PC-9 (cell line): ENCODE measurements at regions not wholly inside any gene's neighbourhood (a gene's known extent, or its start where the extent isn't known, plus 50 kb on each side); places are given as distances from the start of the nearest gene placed in this dataset.

Experiments
- BruUV-seq: library from RNA; stranded (reverse); fragments of 400-500 nt; replicated peaks from 2 replicates; lab custom pipeline; 2021; lab: Mats Ljungman, UMichigan
- CTCF ChIA-PET: fragments of 300-600 bp; sonication (Branson Sonifier 250); formaldehyde crosslinking; loops from one replicate; lab custom pipeline; 2022; ENCODE audit warnings: antibody characterized with exemption; lab: Charles Lee
- POLR2A ChIA-PET: fragments of 300-600 bp; sonication (Branson Sonifier 250); formaldehyde crosslinking; loops from one replicate; lab custom pipeline; 2022; ENCODE audit warnings: antibody characterized with exemption; ENCODE audit not compliant: unreplicated experiment; lab: Charles Lee
- DNase-seq, 2 experiments: peaks; one replicate each; pipeline versions ENCODE4 v3.0.0 to v3.0.0-alpha.2; 2015 to 2022; ENCODE audit warnings: mixed read lengths in 1 of 2
- H2AFZ ChIP-seq: fragments of 200-600 bp; sonication (generic); 2 replicates; pipeline ENCODE4 v1.8.1; 2017; ENCODE audit warnings: antibody characterized with exemption
- H3F3A ChIP-seq: fragments of 200-600 bp; sonication (generic); 2 replicates; pipeline ENCODE4 v1.8.1; 2017; ENCODE audit warnings: antibody characterized with exemption, mild to moderate bottlenecking, low read depth; ENCODE audit not compliant: insufficient read depth
- H3K27ac ChIP-seq: fragments of 200-600 bp; sonication (generic); 2 replicates; pipeline ENCODE4 v1.6.1; 2016; ENCODE audit warnings: mixed run types
- H3K27me3 ChIP-seq: fragments of 200-600 bp; sonication (generic); 2 replicates; pipeline ENCODE4 v1.6.1; 2016; ENCODE audit warnings: low read depth, mixed run types; ENCODE audit not compliant: insufficient read depth
- H3K36me3 ChIP-seq: fragments of 200-600 bp; sonication (generic); 2 replicates; pipeline ENCODE4 v1.6.1; 2016; ENCODE audit warnings: low read depth, mixed run types
- H3K4me1 ChIP-seq: fragments of 200-600 bp; sonication (generic); replicated peaks from 2 replicates; pipeline ENCODE4 v1.6.1; 2016; ENCODE audit warnings: mixed run types; ENCODE audit not compliant: insufficient read depth
- H3K4me2 ChIP-seq: fragments of 200-600 bp; sonication (generic); 2 replicates; pipeline ENCODE4 v1.6.1; 2017; ENCODE audit warnings: mixed run types
- H3K4me3 ChIP-seq: fragments of 200-600 bp; sonication (generic); 2 replicates; pipeline ENCODE4 v1.6.1; 2016; ENCODE audit warnings: mixed run types
- H3K79me2 ChIP-seq: fragments of 200-600 bp; sonication (generic); 2 replicates; pipeline ENCODE4 v1.6.1; 2017; ENCODE audit warnings: low read depth, mixed run types
- H3K9me2 ChIP-seq: fragments of 200-600 bp; sonication (generic); 2 replicates; pipeline ENCODE4 v1.8.1; 2017; ENCODE audit warnings: mild to moderate bottlenecking; ENCODE audit not compliant: insufficient read depth
- H3K9me3 ChIP-seq: fragments of 200-600 bp; sonication (generic); 2 replicates; pipeline ENCODE4 v1.8.1; 2016; ENCODE audit warnings: low read depth; ENCODE audit not compliant: insufficient read depth
- H4K20me1 ChIP-seq: fragments of 200-600 bp; sonication (generic); 2 replicates; pipeline ENCODE4 v1.8.1; 2017; ENCODE audit not compliant: insufficient read depth
- CTCF ChIP-seq: fragments of 200-600 bp; sonication (generic); conservative IDR thresholded peaks from 2 replicates; pipeline ENCODE4 v1.6.1; 2017; ENCODE audit warnings: mixed run types, antibody characterized with exemption, mild to moderate bottlenecking, moderate library complexity
- EZH2 ChIP-seq: fragments of 200-600 bp; sonication (generic); IDR thresholded peaks from 2 replicates; pipeline ENCODE4 v1.8.0; 2017; ENCODE audit warnings: antibody characterized with exemption, low read depth
- intact Hi-C: fragments of 100-400 bp; cut with micrococcal nuclease; formaldehyde crosslinking; loops from one replicate; pipeline ENCODE4 v1.10.0; 2022; ENCODE audit not compliant: unreplicated experiment

- ChIA-PET POLR2A (no interaction called here), CTCF (no interaction called here)
- no peaks in the 10 kb centered on the region for H3K79me2 ChIP-seq
- H3K9me2 ChIP-seq, result no peaks in the 10 kb centered on the region
- H3K36me3 ChIP-seq, result no peaks in the 10 kb centered on the region
- no peak overlapping the region for H3K4me2 ChIP-seq
- no TSS peak for BruUV-seq
- no peaks in the 10 kb centered on the region for H3K27me3 ChIP-seq
- DNase-seq, result no peak
- H3K4me3 ChIP-seq, result no peak overlapping the region
- no peak overlapping the region for H2AFZ ChIP-seq
- H3K27ac ChIP-seq, result no peak overlapping the region; the same call in 1 of the 2 replicates
- peaks cover 15% of the 10 kb centered on the region for H3F3A ChIP-seq
- H4K20me1 ChIP-seq, result no peaks in the 10 kb centered on the region
- H3K9me3 ChIP-seq, result no peaks in the 10 kb centered on the region; the same call in none of the 2 replicates
- no peak for TF ChIP-seq EZH2
- TF ChIP-seq CTCF, result no peak
- intact Hi-C loops, result no loop called here
- peaks cover 56% of the 10 kb centered on the region for H3K4me1 ChIP-seq
Observed at GRCh38 chr5:68449380-68449779, 233.8 kb downstream of the PIK3R1 start.

DNA sequence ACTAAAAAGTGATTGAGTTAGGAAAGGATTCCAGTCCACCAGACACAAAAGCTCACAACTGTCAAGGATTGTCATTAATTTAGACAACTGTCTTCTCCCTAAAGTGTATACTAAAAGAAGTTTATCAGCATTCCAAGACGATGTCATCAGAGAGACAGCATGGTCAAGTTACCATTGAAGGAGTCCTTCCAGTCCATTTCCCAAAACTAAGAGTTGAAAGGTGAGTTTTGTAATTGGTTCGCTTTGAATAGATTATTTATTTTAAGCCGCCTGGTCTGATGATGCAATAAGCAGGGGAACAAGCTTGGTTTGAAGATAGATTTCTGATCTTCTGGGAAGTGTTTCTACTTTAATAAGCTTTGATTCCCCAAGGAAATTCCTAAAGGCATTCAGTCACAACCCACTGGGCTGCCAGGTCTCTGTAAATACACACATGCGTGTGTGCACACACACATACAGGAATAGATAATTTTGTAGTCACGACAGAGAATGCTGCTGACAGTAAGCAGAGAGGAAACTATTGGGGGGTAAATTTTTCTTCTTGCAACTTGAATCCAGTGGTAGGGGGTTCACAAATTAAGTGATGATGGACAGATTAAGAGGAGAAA is 234.8 kb downstream of the PIK3R1 start:
- Histone ChIP-seq H3K9me2 (no peaks in the 10 kb centered on the region), H3K79me2 (no peaks in the 10 kb centered on the region), H3K9me3 (no peaks in the 10 kb centered on the region; the same call in none of the 2 replicates), H2AFZ (no peak overlapping the region), H3K27ac (peak overlapping the region; percentile 75), H3K4me3 (no peak overlapping the region), H3K27me3 (no peaks in the 10 kb centered on the region), H4K20me1 (no peaks in the 10 kb centered on the region), H3K4me2 (peak overlapping the region; percentile 57), H3K4me1 (peaks cover 66% of the 10 kb centered on the region), H3K36me3 (no peaks in the 10 kb centered on the region), H3F3A (peaks cover 15% of the 10 kb centered on the region)
- POLR2A ChIA-PET, result no interaction called here
- CTCF ChIA-PET, result interaction anchor here (0.5 kb wide), 1 partner anchor 162 kb away, joined by 5 read pairs; no protein-coding TSS in a partner anchor
- BruUV-seq, result no TSS peak
- no peak for TF ChIP-seq EZH2
- no peak for TF ChIP-seq CTCF
- peak; percentile 28 to 98 for DNase-seq
- intact Hi-C loops, result loop anchor here (1.0 to 10.0 kb wide), 3 partner anchors 16 to 234 kb away; no protein-coding TSS in a partner anchor

DNA sequence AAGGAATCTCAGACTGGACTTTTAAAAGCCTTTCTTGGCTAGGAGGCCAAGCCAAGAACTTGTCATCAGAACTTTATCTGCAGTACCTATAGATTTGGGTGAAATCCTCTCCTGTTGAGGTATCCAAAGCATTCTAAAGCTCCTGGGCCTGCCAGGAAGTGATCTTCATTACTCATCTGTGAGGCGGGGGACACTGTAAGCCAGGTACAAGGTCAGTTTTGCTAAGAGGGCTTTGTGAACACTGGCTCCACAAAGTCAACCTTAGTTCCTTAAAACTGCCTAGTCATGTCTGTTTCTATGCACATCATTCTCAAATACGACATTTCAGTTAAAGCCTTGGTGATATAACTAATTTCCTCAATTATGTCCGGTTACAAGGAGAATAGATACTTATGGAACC is 236.7 kb downstream of the PIK3R1 start:
- POLR2A ChIA-PET, result no interaction called here
- no peak for TF ChIP-seq CTCF
- no peak for TF ChIP-seq EZH2
- intact Hi-C loops, result loop anchor here (10.0 kb wide), 1 partner anchor 233 kb away; no protein-coding TSS in a partner anchor

More for the DNA sequence above, 236.7 kb downstream of the PIK3R1 start:
- Histone ChIP-seq H3F3A (peaks cover 27% of the 10 kb centered on the region), H3K79me2 (no peaks in the 10 kb centered on the region), H4K20me1 (no peaks in the 10 kb centered on the region), H3K36me3 (no peaks in the 10 kb centered on the region), H3K4me3 (no peak overlapping the region), H3K4me2 (0 out of 2 replicates have a peak overlapping the region, but pooled peaks have one; percentile 3), H2AFZ (no peak overlapping the region), H3K27me3 (no peaks in the 10 kb centered on the region), H3K9me2 (no peaks in the 10 kb centered on the region), H3K27ac (0 out of 2 replicates have a peak overlapping the region, but pooled peaks have one; percentile 7), H3K4me1 (peaks cover 76% of the 10 kb centered on the region), H3K9me3 (no peaks in the 10 kb centered on the region; the same call in none of the 2 replicates)
- DNase-seq, result no peak
- CTCF ChIA-PET, result no interaction called here
- no TSS peak for BruUV-seq
